AG09309 (cell line): ENCODE measurements at regions not wholly inside any gene's neighbourhood (a gene's known extent, or its start where the extent isn't known, plus 50 kb on each side); places are given as distances from the start of the nearest gene placed in this dataset.

Experiments
- DNase-seq: peaks from one replicate; pipeline ENCODE4 v3.0.0-alpha.2; 2010; ENCODE audit warnings: low read depth
- H3K4me3 ChIP-seq: 2 replicates; pipeline ENCODE4 v1.5.1; 2011; ENCODE audit warnings: mild to moderate bottlenecking, low read depth, low read length, moderate library complexity; ENCODE audit not compliant: control insufficient read depth
- TF ChIP-seq, protein P1 (sequence below): IDR thresholded peaks from 2 replicates; pipeline ENCODE4 v1.5.1; 2011; ENCODE audit warnings: mild to moderate bottlenecking, low read depth, low read length, inconsistent platforms; ENCODE audit not compliant: insufficient read depth, control insufficient read depth; ENCODE audit errors: missing control alignments

DNA sequence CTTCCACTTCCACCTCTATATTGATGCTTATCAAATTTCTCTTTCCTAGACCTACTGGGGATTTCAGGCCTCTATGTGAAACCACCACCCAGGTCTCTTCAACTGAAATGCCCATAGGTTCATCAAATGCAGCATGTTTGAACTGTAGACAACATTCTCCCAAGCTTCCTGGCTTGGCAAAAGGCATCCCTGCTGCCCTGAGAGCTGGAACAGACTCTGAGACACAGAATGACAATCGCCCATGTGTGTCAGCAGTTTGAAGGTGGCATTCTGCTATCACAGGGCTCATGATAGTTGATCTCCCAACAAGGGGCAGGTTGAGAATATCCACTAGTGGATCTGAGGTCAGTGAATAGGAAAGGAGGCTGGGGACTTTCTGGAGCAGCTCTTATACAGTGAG, 200.7 kb downstream of the RPLP1 start:
- H3K4me3 ChIP-seq, result no peak overlapping the region
- no peak for DNase-seq
- TF ChIP-seq, protein P1, sequence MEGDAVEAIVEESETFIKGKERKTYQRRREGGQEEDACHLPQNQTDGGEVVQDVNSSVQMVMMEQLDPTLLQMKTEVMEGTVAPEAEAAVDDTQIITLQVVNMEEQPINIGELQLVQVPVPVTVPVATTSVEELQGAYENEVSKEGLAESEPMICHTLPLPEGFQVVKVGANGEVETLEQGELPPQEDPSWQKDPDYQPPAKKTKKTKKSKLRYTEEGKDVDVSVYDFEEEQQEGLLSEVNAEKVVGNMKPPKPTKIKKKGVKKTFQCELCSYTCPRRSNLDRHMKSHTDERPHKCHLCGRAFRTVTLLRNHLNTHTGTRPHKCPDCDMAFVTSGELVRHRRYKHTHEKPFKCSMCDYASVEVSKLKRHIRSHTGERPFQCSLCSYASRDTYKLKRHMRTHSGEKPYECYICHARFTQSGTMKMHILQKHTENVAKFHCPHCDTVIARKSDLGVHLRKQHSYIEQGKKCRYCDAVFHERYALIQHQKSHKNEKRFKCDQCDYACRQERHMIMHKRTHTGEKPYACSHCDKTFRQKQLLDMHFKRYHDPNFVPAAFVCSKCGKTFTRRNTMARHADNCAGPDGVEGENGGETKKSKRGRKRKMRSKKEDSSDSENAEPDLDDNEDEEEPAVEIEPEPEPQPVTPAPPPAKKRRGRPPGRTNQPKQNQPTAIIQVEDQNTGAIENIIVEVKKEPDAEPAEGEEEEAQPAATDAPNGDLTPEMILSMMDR, result no peak

DNA sequence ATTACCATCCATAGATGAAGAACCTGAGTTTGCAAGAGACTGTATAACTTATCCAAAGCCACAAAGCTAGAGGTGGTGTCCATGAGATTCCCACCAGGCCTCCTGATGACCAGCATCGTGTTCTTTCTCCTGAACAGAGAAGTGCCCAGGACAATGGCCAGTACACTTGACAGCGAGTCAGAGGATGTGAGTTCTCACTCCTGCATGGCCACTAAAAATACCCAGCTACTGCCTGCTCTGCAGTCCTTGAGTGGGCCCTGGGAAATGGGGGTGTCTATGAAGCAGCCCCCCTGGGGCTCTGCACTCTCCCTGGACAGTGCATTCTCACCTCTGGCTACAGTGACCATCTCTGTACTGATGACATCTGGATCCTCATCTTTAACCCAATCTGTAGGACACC, 201.2 kb downstream of the RPLP1 start:
- TF ChIP-seq, protein P1, result no peak
- DNase-seq, result no peak
- no peak overlapping the region for H3K4me3 ChIP-seq

DNA sequence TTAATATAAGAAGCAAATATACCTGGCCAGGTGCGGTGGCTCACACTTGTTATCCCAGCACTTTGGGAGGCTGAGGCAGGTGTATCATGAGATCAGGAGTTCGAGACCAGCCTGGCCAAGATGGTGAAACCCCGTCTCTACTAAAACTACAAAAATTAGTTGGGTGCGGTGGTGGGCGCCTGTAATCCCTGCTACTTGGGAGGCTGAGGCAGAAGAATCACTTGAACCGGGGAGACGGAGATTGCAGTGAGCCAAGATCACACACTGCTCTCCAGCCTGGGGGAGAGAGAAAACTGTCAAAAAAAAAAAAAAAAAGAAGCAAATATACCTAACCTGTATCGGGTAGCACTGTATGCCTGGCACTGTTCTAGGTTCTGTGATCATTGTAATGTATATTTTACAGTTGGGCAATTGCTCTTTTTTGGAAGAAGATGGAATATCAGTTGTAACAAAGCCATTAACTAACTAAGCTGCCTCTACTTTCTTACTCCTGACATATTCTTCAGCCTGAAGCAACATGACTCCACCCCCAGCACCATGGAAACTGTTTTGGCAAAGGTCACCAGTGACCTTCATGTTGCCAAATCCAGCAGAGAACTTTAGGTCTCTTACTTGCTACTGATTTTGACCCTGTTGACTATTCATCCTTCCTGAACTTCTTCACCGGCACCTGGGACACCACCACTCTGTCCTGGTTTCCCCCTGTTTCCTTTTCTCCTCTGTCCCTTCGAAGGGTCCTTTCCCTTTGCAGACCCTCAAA, 203.8 kb downstream of the RPLP1 start:
- TF ChIP-seq, protein P1, result no peak
- no peak for DNase-seq
- no peak overlapping the region for H3K4me3 ChIP-seq

DNA sequence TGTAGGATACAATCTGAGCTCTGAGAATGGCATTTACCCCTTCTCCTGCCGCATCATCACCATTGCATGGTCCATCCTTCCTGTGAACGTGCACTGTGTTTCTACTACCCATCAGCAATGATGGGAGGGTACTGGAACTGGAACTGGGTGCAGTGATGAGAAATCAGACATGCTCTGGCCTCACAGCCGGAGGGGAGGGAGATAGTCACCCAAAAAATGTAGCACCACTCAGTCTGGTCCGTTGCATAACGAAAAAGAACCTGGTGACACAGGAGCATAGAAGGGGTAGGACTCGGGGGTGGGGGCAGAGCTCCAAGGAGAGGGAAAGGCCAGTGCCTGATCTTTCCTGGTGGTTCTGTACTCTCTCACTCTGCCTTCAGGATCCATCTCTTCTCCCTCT, 205.0 kb downstream of the RPLP1 start:
- TF ChIP-seq, protein P1, result no peak

DNA sequence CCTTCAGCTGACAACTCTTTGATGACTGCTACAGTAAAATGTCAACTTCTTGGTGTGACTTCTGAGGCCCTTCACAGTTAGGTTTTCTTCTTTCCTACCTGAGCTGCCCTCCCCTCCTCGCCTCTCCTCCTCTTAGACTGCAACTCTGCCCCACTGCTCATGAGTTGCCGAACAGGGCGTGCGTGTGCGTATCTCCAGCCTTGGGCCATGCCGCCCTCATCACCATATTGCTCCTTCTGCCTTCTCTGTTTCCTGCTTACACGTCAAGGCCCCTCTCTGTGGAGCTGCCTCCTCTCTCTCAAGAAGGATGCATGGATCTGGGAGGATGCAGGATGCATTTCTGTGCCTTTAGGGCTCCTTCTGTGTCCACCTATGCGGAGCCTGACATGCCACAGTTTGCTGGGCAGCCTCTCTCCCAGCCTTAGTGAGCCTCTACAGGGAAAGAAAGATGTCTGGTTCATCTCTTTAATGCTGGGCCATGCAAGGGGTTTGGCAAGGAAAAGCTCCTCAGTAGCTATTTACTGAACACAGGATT, 205.9 kb downstream of the RPLP1 start:
- TF ChIP-seq, protein P1, result no peak
- no peak overlapping the region for H3K4me3 ChIP-seq
- DNase-seq, result no peak

More for the DNA sequence above, 205.0 kb downstream of the RPLP1 start:
- no peak for DNase-seq
- H3K4me3 ChIP-seq, result no peak overlapping the region

DNA sequence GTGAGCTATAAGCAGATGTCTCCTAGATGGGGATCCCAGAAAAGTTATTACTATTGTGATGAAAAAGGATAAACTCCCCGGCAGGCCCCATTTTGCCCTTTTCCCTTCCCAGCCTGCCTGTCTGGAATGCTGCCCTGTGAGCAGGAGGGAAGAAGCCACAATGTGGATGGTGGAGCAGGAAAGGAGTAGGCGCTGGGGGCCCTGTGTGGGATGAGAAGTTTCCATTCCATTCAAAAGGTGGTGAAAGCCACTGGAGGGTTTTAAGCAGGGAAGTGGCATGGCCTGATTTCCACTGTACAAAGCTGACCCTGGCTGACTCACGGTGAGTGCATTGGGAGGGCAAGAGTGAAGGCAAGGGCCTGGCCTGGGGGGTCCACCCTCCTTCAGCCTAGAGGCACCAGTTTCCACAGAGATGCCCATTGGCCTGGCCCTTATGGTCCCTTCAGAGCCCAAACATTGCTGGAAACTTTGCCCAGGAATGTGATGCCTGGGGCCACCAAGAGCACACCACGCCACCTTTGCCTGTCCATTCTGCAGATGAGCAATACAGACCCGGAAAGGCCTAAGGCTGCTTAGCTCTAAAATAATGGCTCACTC, 206.9 kb downstream of the RPLP1 start:
- no peak for DNase-seq

More for the DNA sequence above, 206.9 kb downstream of the RPLP1 start:
- TF ChIP-seq, protein P1, result no peak
- no peak overlapping the region for H3K4me3 ChIP-seq
